ENCODE measurements at regions not wholly inside any gene's neighbourhood (a gene's known extent, or its start where the extent isn't known, plus 50 kb on each side); places are given as distances from the start of the nearest gene placed in this dataset.

DNA sequence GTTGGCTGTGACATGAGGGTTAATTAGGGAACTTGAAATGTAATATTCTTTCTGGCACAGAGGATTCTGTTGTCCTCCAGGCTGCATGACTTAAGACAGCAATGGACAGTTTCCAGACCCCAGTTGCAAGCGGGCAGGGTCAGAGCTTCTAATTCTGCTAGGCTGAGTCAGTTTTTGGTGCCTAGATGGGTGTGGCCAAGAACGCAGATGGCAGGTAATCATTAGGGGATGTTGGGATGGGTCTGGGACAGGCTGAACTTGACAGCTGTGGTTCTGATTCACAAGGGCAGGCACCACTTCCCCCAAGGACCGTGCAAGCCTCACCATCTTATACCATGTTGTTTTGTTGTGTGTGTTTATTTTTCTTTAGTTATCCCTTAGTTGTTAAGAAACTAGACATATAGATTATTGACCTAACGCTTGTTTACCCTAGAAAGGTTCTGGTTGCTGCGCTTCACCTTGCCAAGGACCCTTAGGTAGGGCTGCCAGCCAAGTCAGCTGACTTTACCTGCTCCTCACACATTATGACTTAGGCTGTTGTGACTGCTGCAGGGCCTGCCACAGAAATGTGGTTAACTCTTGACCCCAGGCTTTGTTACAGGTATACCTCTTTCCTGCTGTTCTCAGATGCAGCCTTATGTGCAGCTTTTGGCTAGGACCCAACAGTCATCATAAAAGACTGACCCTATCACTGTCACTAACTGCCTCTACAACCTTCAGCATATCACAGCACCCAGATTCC, 117.7 kb upstream of the KLF12 start:
- TF ChIP-seq CTCF (IDR thresholded peaks at IDR 0.05), result no peak
- no peak for TF ChIP-seq POLR2A (IDR thresholded peaks at IDR 0.05)
